PFSK-1 (cell line): ENCODE measurements at regions not wholly inside any gene's neighbourhood (a gene's known extent, or its start where the extent isn't known, plus 50 kb on each side); places are given as distances from the start of the nearest gene placed in this dataset.

ENCODE experiments used
- FOXP2 ChIP-seq: optimal IDR thresholded peaks from 2 replicates; pipeline ENCODE3; 2011; ENCODE audit warnings: borderline replicate concordance, control low read depth, inconsistent platforms; ENCODE audit not compliant: insufficient read depth; ENCODE audit errors: extremely low read length, extremely low read depth
- POLR2AphosphoS5 ChIP-seq: IDR thresholded peaks from 2 replicates; pipeline ENCODE4 v1.6.1; 2012; ENCODE audit warnings: low read depth, mild to moderate bottlenecking, control low read depth, low read length, moderate library complexity
- SIN3A ChIP-seq: IDR thresholded peaks from 2 replicates; pipeline ENCODE4 v1.6.1; 2012; ENCODE audit warnings: mild to moderate bottlenecking, low read length, moderate library complexity, borderline replicate concordance; ENCODE audit not compliant: insufficient read depth
- TAF1 ChIP-seq: IDR thresholded peaks from 2 replicates; pipeline ENCODE4 v1.6.1; 2012; ENCODE audit warnings: low read length, control low read depth, borderline replicate concordance; ENCODE audit not compliant: insufficient read depth
- TF ChIP-seq, protein P1 (sequence below), 2 experiments: IDR thresholded peaks; 2 replicates each; pipeline versions ENCODE4 v1.6.1 to v1.8.0; 2011 to 2012; ENCODE audit warnings: low read depth in 2 of 2, low read length in 2 of 2, control low read depth in 1 of 2, inconsistent platforms in 1 of 2, mild to moderate bottlenecking in 1 of 2, moderate library complexity in 1 of 2; ENCODE audit not compliant: insufficient read depth in 1 of 2

DNA sequence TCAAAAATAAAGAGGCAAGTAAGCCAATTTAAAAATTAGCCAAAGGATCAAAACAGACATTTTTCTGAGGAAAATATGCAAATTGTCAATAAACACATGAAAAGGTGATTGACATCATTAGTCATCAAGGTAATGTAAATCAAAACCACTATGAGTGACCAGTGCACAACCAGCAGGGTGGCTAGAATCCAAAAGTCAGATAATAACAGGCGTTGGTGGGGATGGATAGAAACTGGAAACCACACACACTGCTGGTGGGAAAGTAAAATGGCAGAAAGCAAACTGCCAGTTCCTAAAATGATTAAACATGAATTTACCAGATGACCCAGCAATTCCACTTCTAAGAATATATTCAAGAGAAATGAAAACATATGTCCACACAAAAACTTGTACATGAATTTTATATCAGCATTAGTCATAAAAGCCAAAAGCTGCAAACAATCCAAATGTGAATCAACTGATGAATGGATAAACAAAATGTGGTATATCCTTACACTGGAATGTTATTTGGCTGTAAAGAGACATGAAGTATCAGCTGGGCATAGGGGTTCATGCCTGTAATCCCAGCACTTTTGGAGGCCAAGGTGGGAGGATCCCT is 74.8 kb upstream of the MBOAT1 start:
- TF ChIP-seq POLR2AphosphoS5, result no peak
- TF ChIP-seq SIN3A, result no peak
- no peak for TF ChIP-seq TAF1
- TF ChIP-seq, protein P1, sequence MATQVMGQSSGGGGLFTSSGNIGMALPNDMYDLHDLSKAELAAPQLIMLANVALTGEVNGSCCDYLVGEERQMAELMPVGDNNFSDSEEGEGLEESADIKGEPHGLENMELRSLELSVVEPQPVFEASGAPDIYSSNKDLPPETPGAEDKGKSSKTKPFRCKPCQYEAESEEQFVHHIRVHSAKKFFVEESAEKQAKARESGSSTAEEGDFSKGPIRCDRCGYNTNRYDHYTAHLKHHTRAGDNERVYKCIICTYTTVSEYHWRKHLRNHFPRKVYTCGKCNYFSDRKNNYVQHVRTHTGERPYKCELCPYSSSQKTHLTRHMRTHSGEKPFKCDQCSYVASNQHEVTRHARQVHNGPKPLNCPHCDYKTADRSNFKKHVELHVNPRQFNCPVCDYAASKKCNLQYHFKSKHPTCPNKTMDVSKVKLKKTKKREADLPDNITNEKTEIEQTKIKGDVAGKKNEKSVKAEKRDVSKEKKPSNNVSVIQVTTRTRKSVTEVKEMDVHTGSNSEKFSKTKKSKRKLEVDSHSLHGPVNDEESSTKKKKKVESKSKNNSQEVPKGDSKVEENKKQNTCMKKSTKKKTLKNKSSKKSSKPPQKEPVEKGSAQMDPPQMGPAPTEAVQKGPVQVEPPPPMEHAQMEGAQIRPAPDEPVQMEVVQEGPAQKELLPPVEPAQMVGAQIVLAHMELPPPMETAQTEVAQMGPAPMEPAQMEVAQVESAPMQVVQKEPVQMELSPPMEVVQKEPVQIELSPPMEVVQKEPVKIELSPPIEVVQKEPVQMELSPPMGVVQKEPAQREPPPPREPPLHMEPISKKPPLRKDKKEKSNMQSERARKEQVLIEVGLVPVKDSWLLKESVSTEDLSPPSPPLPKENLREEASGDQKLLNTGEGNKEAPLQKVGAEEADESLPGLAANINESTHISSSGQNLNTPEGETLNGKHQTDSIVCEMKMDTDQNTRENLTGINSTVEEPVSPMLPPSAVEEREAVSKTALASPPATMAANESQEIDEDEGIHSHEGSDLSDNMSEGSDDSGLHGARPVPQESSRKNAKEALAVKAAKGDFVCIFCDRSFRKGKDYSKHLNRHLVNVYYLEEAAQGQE (IDR thresholded peaks at IDR 0.05; ENCODE audit: insufficient read depth in 1 of 2, low read depth in 2 of 2, low read length in 2 of 2), result no peak
- no peak for TF ChIP-seq FOXP2
